ENCODE measurements at regions not wholly inside any gene's neighbourhood (a gene's known extent, or its start where the extent isn't known, plus 50 kb on each side); places are given as distances from the start of the nearest gene placed in this dataset.

- TF ChIP-seq CTCF (conservative IDR thresholded peaks at IDR 0.05) = no peak
- H3K27ac ChIP-seq = no peak overlapping the region
Measured at GRCh38 chr5:57677235-57677634, 194.6 kb upstream of the ACTBL2 start.

GRCh38 chr5:57676222-57677098 lies 193.8 kb upstream of the ACTBL2 start:
- no peak for TF ChIP-seq CTCF (conservative IDR thresholded peaks at IDR 0.05)
- no peak overlapping the region for H3K27ac ChIP-seq

GRCh38 chr5:57675236-57675635 lies 192.6 kb upstream of the ACTBL2 start:
- TF ChIP-seq CTCF (conservative IDR thresholded peaks at IDR 0.05) = no peak
- H3K27ac ChIP-seq = no peak overlapping the region

GRCh38 chr5:57671371-57671770 lies 188.8 kb upstream of the ACTBL2 start:
- no peak overlapping the region for H3K27ac ChIP-seq
- no peak for TF ChIP-seq CTCF (conservative IDR thresholded peaks at IDR 0.05)

GRCh38 chr5:57666582-57666981 lies 184.0 kb upstream of the ACTBL2 start:
- TF ChIP-seq CTCF (conservative IDR thresholded peaks at IDR 0.05) = no peak
- no peak overlapping the region for H3K27ac ChIP-seq

GRCh38 chr5:57665146-57665936 lies 182.7 kb upstream of the ACTBL2 start:
- no peak for TF ChIP-seq CTCF (conservative IDR thresholded peaks at IDR 0.05)

GRCh38 chr5:57664700-57665099 lies 182.1 kb upstream of the ACTBL2 start:
- no peak overlapping the region for H3K27ac ChIP-seq
- TF ChIP-seq CTCF (conservative IDR thresholded peaks at IDR 0.05) = no peak

More at GRCh38 chr5:57665146-57665936, 182.7 kb upstream of the ACTBL2 start:
- no peak overlapping the region for H3K27ac ChIP-seq
